H9 (cell line): ENCODE measurements at regions not wholly inside any gene's neighbourhood (a gene's known extent, or its start where the extent isn't known, plus 50 kb on each side); places are given as distances from the start of the nearest gene placed in this dataset.

Source experiments
- DNase-seq: peaks from one replicate; pipeline ENCODE4 v3.0.0-alpha.2; 2017
- H2AFZ ChIP-seq: one replicate; pipeline ENCODE4 v1.6.1; 2013; ENCODE audit warnings: mild to moderate bottlenecking, low read length, control low read depth, moderate library complexity
- H2AK5ac ChIP-seq: 2 replicates; pipeline ENCODE4 v1.6.1; 2013; ENCODE audit warnings: low read length, control low read depth, mixed read lengths; ENCODE audit not compliant: insufficient read length
- H2BK120ac ChIP-seq: one replicate; pipeline ENCODE4 v1.6.1; 2013; ENCODE audit warnings: low read depth, mild to moderate bottlenecking, low read length, control low read depth, inconsistent platforms; ENCODE audit not compliant: poor library complexity, severe bottlenecking
- H2BK12ac ChIP-seq: 2 replicates; pipeline ENCODE4 v1.6.1; 2013; ENCODE audit warnings: low read length, control low read depth, mixed read lengths, low read depth; ENCODE audit not compliant: insufficient read length
- H2BK15ac ChIP-seq: 2 replicates; pipeline ENCODE4 v1.6.1; 2013; ENCODE audit warnings: low read depth, low read length, control low read depth
- H2BK20ac ChIP-seq: one replicate; pipeline ENCODE4 v1.6.1; 2013; ENCODE audit warnings: low read depth, mild to moderate bottlenecking, low read length, control low read depth, inconsistent platforms; ENCODE audit not compliant: poor library complexity, severe bottlenecking
- H2BK5ac ChIP-seq: 2 replicates; pipeline ENCODE4 v1.6.1; 2013; ENCODE audit warnings: low read length, control low read depth, mixed read lengths; ENCODE audit not compliant: insufficient read length
- H3K14ac ChIP-seq: 2 replicates; pipeline ENCODE4 v1.6.1; 2013; ENCODE audit warnings: low read length, control low read depth; ENCODE audit not compliant: insufficient read depth
- H3K18ac ChIP-seq: 2 replicates; pipeline ENCODE4 v1.6.1; 2013; ENCODE audit warnings: low read depth, mild to moderate bottlenecking, mixed read lengths, low read length, control low read depth; ENCODE audit not compliant: insufficient read length
- H3K23ac ChIP-seq: 2 replicates; pipeline ENCODE4 v1.6.1; 2013; ENCODE audit warnings: low read length, control low read depth, mixed read lengths, low read depth; ENCODE audit not compliant: insufficient read length
- H3K23me2 ChIP-seq: 2 replicates; pipeline ENCODE4 v1.6.1; 2013; ENCODE audit warnings: low read depth, mild to moderate bottlenecking, mixed read lengths, low read length, control low read depth; ENCODE audit not compliant: insufficient read length, poor library complexity, severe bottlenecking
- H3K27ac ChIP-seq: 2 replicates; pipeline ENCODE4 v1.5.1; 2013; ENCODE audit warnings: low read length, control low read depth, mixed read lengths, low read depth; ENCODE audit not compliant: insufficient read length
- H3K27me3 ChIP-seq: 2 replicates; pipeline ENCODE4 v1.6.1; 2013; ENCODE audit warnings: low read length, control low read depth, inconsistent platforms; ENCODE audit not compliant: insufficient read depth
- H3K4ac ChIP-seq: 2 replicates; pipeline ENCODE4 v1.6.1; 2013; ENCODE audit warnings: low read depth, mild to moderate bottlenecking, control low read depth, inconsistent platforms, low read length, moderate library complexity
- H3K4me1 ChIP-seq: 2 replicates; pipeline ENCODE4 v1.6.1; 2013; ENCODE audit warnings: low read length, control low read depth, inconsistent platforms; ENCODE audit not compliant: insufficient read depth
- H3K4me2 ChIP-seq: 2 replicates; pipeline ENCODE4 v1.6.1; 2013; ENCODE audit warnings: low read length, control low read depth, mixed read lengths; ENCODE audit not compliant: insufficient read length, insufficient read depth
- H3K56ac ChIP-seq: 2 replicates; pipeline ENCODE4 v1.6.1; 2013; ENCODE audit warnings: low read depth, mild to moderate bottlenecking, mixed read lengths, low read length, control low read depth; ENCODE audit not compliant: insufficient read length
- H3K79me1 ChIP-seq: 2 replicates; pipeline ENCODE4 v1.6.1; 2013; ENCODE audit warnings: low read depth, mild to moderate bottlenecking, moderate library complexity, low read length, control low read depth, inconsistent platforms; ENCODE audit not compliant: insufficient read depth, poor library complexity, severe bottlenecking
- H3K79me2 ChIP-seq: 2 replicates; pipeline ENCODE4 v1.6.1; 2013; ENCODE audit warnings: low read length, control low read depth, inconsistent platforms; ENCODE audit not compliant: insufficient read depth
- H3K9ac ChIP-seq: 2 replicates; pipeline ENCODE4 v1.6.1; 2013; ENCODE audit warnings: low read length, control low read depth, mixed read lengths; ENCODE audit not compliant: insufficient read length; ENCODE audit errors: extremely low read depth
- H3K9me3 ChIP-seq: one replicate; pipeline ENCODE4 v1.6.1; 2013; ENCODE audit warnings: low read depth, low read length, inconsistent platforms; ENCODE audit not compliant: control insufficient read depth
- H3T11ph ChIP-seq: one replicate; pipeline ENCODE4 v1.6.1; 2013; ENCODE audit warnings: mild to moderate bottlenecking, low read length, control low read depth, inconsistent platforms
- H4K20me1 ChIP-seq: one replicate; pipeline ENCODE4 v1.6.1; 2013; ENCODE audit not compliant: control insufficient read depth, insufficient read length, insufficient read depth
- H4K5ac ChIP-seq: 2 replicates; pipeline ENCODE4 v1.6.1; 2013; ENCODE audit warnings: low read depth, mild to moderate bottlenecking, mixed read lengths, low read length, control low read depth; ENCODE audit not compliant: insufficient read length
- H4K8ac ChIP-seq: replicated peaks from 2 replicates; pipeline ENCODE4 v1.6.1; 2013; ENCODE audit warnings: low read length, control low read depth, mixed read lengths, low read depth; ENCODE audit not compliant: insufficient read length
- H4K91ac ChIP-seq: 2 replicates; pipeline ENCODE4 v1.6.1; 2013; ENCODE audit warnings: low read depth, mild to moderate bottlenecking, moderate library complexity, mixed read lengths, low read length, control low read depth; ENCODE audit not compliant: insufficient read length
- H3K27ac Mint-ChIP-seq, 3 experiments: 2 replicates in 2 of 3; 3 replicates in 1 of 3; pipeline ENCODE4 v1.8.0; 2020 to 2021; ENCODE audit warnings: mixed read lengths in 3 of 3, mild to moderate bottlenecking in 1 of 3, moderate library complexity in 1 of 3
- H3K27me3 Mint-ChIP-seq: 2 replicates; pipeline ENCODE4 v1.8.0; 2021; ENCODE audit warnings: low read depth, mild to moderate bottlenecking, moderate library complexity, mixed read lengths
- H3K36me3 Mint-ChIP-seq, 3 experiments: 2 replicates in 2 of 3; 3 replicates in 1 of 3; pipeline ENCODE4 v1.8.0; 2020 to 2021; ENCODE audit warnings: low read depth in 3 of 3, mixed read lengths in 3 of 3; ENCODE audit not compliant: insufficient read depth in 1 of 3
- H3K4me1 Mint-ChIP-seq, 2 experiments: 2 replicates each; pipeline ENCODE4 v1.8.0; 2020; ENCODE audit warnings: mixed read lengths in 2 of 2
- H3K4me3 Mint-ChIP-seq, 2 experiments: 2 replicates in 1 of 2; 3 replicates in 1 of 2; pipeline ENCODE4 v1.8.0; 2020 to 2021; ENCODE audit warnings: mild to moderate bottlenecking in 2 of 2, mixed read lengths in 2 of 2, moderate library complexity in 1 of 2
- H3K9me3 Mint-ChIP-seq, 2 experiments: 2 replicates in 1 of 2; 3 replicates in 1 of 2; pipeline ENCODE4 v1.8.0; 2020; ENCODE audit warnings: mild to moderate bottlenecking in 2 of 2, mixed read lengths in 2 of 2, moderate library complexity in 1 of 2
- WGBS: extraction: QIAGEN DNeasy Blood & Tissue Kit; methylation state at CpG from one replicate; pipeline ENCODE4 v1.1.7; 2013; ENCODE audit warnings: missing lambda C conversion rate, low lambda C conversion rate, mixed read lengths; ENCODE audit not compliant: insufficient read length; ENCODE audit errors: extremely low coverage; 5-methylcytosine and 5-hydroxymethylcytosine counted together
- TF ChIP-seq, protein P1 (sequence below): fragments of 200-600 bp; sonication (generic); conservative IDR thresholded peaks from 3 replicates; pipeline ENCODE4 v1.8.0; 2021; ENCODE audit warnings: antibody characterized with exemption, mild to moderate bottlenecking

- Histone ChIP-seq H3K9ac (no peak overlapping the region), H2BK120ac (no peak overlapping the region), H3T11ph (no peak overlapping the region), H2AFZ (no peak overlapping the region), H2BK15ac (no peak overlapping the region), H3K27ac (no peak overlapping the region), H3K79me1 (no peaks in the 10 kb centered on the region), H3K79me2 (no peaks in the 10 kb centered on the region), H3K23ac (no peak overlapping the region), H3K23me2 (no peaks in the 10 kb centered on the region), H4K20me1 (no peaks in the 10 kb centered on the region), H3K14ac (no peak overlapping the region), H3K4ac (no peak overlapping the region), H4K8ac (no peak overlapping the region), H3K4me2 (no peak overlapping the region), H2BK20ac (no peak overlapping the region), H4K91ac (no peak overlapping the region), H3K27me3 (no peaks in the 10 kb centered on the region), H2BK5ac (no peak overlapping the region), H3K4me1 (peaks cover 4% of the 10 kb centered on the region; the same call in 1 of the 2 replicates), H2BK12ac (no peak overlapping the region), H3K18ac (no peak overlapping the region), H2AK5ac (no peak overlapping the region), H3K56ac (no peak overlapping the region), H4K5ac (no peak overlapping the region), H3K9me3 (no peaks in the 10 kb centered on the region)
- TF ChIP-seq, protein P1, sequence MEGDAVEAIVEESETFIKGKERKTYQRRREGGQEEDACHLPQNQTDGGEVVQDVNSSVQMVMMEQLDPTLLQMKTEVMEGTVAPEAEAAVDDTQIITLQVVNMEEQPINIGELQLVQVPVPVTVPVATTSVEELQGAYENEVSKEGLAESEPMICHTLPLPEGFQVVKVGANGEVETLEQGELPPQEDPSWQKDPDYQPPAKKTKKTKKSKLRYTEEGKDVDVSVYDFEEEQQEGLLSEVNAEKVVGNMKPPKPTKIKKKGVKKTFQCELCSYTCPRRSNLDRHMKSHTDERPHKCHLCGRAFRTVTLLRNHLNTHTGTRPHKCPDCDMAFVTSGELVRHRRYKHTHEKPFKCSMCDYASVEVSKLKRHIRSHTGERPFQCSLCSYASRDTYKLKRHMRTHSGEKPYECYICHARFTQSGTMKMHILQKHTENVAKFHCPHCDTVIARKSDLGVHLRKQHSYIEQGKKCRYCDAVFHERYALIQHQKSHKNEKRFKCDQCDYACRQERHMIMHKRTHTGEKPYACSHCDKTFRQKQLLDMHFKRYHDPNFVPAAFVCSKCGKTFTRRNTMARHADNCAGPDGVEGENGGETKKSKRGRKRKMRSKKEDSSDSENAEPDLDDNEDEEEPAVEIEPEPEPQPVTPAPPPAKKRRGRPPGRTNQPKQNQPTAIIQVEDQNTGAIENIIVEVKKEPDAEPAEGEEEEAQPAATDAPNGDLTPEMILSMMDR = no peak
- Mint-ChIP-seq H3K36me3 (peaks cover 2 to 10% (median 7%) of the 10 kb centered on the region in 3 experiments; a peak in 4 of 7 replicates), H3K4me1 (peaks cover 13 to 18% of the 10 kb centered on the region in 2 experiments), H3K27ac (no peak overlapping the region), H3K27me3 (peaks cover 2% of the 10 kb centered on the region), H3K4me3 (no peak overlapping the region), H3K9me3 (peaks cover 9 to 20% of the 10 kb centered on the region in 2 experiments)
- whole genome bisulfite sequencing = no CpG with 5 or more reads among the region's 9 CpGs
- DNase-seq = no peak
Observed at GRCh38 chr10:31581741-31582323, 262.8 kb downstream of the ZEB1 start.
